ENCODE measurements at regions not wholly inside any gene's neighbourhood (a gene's known extent, or its start where the extent isn't known, plus 50 kb on each side); places are given as distances from the start of the nearest gene placed in this dataset.

DNA sequence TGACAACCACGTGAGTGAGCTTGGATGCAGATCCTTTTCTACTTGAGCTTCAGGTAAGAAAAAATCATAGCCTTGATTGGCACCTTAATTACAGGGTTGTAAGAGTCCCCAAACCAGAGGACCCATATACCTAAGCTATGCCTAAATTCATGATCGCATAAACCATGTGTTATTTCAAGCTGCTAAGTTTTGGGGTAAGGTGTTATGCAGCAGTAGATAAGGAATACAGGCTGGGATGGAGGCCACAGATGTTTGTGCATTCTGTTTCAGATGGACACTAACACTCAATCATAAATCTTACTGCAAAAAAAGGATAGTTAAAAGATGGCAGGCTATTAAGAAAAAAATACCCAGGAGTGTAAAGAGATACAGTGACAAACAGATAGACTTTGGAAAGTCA lies 112.3 kb downstream of the ASB9 start:
- TF ChIP-seq, protein P1, sequence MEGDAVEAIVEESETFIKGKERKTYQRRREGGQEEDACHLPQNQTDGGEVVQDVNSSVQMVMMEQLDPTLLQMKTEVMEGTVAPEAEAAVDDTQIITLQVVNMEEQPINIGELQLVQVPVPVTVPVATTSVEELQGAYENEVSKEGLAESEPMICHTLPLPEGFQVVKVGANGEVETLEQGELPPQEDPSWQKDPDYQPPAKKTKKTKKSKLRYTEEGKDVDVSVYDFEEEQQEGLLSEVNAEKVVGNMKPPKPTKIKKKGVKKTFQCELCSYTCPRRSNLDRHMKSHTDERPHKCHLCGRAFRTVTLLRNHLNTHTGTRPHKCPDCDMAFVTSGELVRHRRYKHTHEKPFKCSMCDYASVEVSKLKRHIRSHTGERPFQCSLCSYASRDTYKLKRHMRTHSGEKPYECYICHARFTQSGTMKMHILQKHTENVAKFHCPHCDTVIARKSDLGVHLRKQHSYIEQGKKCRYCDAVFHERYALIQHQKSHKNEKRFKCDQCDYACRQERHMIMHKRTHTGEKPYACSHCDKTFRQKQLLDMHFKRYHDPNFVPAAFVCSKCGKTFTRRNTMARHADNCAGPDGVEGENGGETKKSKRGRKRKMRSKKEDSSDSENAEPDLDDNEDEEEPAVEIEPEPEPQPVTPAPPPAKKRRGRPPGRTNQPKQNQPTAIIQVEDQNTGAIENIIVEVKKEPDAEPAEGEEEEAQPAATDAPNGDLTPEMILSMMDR (IDR thresholded peaks at IDR 0.05), result no peak
- TF ChIP-seq EZH2 (IDR thresholded peaks at IDR 0.05; ENCODE audit: borderline replicate concordance, insufficient read depth, low read depth, low read length, poor library complexity, severe bottlenecking), result no peak
